ENCODE measurements at regions not wholly inside any gene's neighbourhood (a gene's known extent, or its start where the extent isn't known, plus 50 kb on each side); places are given as distances from the start of the nearest gene placed in this dataset.

- no peaks in the 10 kb centered on the region for H3K9me2 ChIP-seq (ENCODE audit: insufficient read depth, low read length)
- no peaks in the 10 kb centered on the region for H3F3A ChIP-seq (ENCODE audit: insufficient read depth, low read length, poor library complexity, severe bottlenecking)
- TF ChIP-seq MXI1 (conservative IDR thresholded peaks at IDR 0.05; ENCODE audit: poor library complexity, severe bottlenecking) (no peak), EZH2 (IDR thresholded peaks at IDR 0.05; ENCODE audit: borderline replicate concordance, insufficient read depth, low read length, poor library complexity, severe bottlenecking) (no peak), TAF1 (IDR thresholded peaks at IDR 0.05; ENCODE audit: low read depth) (no peak)
- TF ChIP-seq, protein P1, sequence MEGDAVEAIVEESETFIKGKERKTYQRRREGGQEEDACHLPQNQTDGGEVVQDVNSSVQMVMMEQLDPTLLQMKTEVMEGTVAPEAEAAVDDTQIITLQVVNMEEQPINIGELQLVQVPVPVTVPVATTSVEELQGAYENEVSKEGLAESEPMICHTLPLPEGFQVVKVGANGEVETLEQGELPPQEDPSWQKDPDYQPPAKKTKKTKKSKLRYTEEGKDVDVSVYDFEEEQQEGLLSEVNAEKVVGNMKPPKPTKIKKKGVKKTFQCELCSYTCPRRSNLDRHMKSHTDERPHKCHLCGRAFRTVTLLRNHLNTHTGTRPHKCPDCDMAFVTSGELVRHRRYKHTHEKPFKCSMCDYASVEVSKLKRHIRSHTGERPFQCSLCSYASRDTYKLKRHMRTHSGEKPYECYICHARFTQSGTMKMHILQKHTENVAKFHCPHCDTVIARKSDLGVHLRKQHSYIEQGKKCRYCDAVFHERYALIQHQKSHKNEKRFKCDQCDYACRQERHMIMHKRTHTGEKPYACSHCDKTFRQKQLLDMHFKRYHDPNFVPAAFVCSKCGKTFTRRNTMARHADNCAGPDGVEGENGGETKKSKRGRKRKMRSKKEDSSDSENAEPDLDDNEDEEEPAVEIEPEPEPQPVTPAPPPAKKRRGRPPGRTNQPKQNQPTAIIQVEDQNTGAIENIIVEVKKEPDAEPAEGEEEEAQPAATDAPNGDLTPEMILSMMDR (IDR thresholded peaks at IDR 0.05; ENCODE audit: poor library complexity, severe bottlenecking): no peak
- H3K36me3 ChIP-seq (ENCODE audit: insufficient read depth, low read length): no peaks in the 10 kb centered on the region
- no peak overlapping the region for H3K9ac ChIP-seq (ENCODE audit: low read length)
- H3K4me3 ChIP-seq (ENCODE audit: low read length): no peak overlapping the region
- H4K20me1 ChIP-seq (ENCODE audit: insufficient read depth): no peaks in the 10 kb centered on the region
- no peak overlapping the region for H3K4me2 ChIP-seq (ENCODE audit: low read length)
- no peak overlapping the region for H3K27ac ChIP-seq (ENCODE audit: low read length)
- H3K79me2 ChIP-seq (replicated peaks; ENCODE audit: insufficient read depth, low read length): no peaks in the 10 kb centered on the region
- no peak overlapping the region for H2AFZ ChIP-seq (ENCODE audit: low read depth, low read length)
- H3K27me3 ChIP-seq (ENCODE audit: insufficient read depth, low read depth, low read length): no peaks in the 10 kb centered on the region
- H3K9me3 ChIP-seq (ENCODE audit: low read length): no peaks in the 10 kb centered on the region
Measured at GRCh38 chr7:3153118-3153517, 109.5 kb upstream of the CARD11 start.

- no peak overlapping the region for H3K4me2 ChIP-seq (ENCODE audit: low read length)
- TF ChIP-seq REST (IDR thresholded peaks at IDR 0.05; ENCODE audit: borderline replicate concordance) (no peak), EZH2 (IDR thresholded peaks at IDR 0.05; ENCODE audit: borderline replicate concordance, insufficient read depth, low read length, poor library complexity, severe bottlenecking) (no peak), POLR2AphosphoS5 (IDR thresholded peaks at IDR 0.05) (no peak)
- no peak overlapping the region for H2AFZ ChIP-seq (ENCODE audit: low read depth, low read length)
- no peak overlapping the region for H3K9ac ChIP-seq (ENCODE audit: low read length)
- H3K9me2 ChIP-seq (ENCODE audit: insufficient read depth, low read length): no peaks in the 10 kb centered on the region
- no peaks in the 10 kb centered on the region for H3K79me2 ChIP-seq (replicated peaks; ENCODE audit: insufficient read depth, low read length)
- no peaks in the 10 kb centered on the region for H3K27me3 ChIP-seq (ENCODE audit: insufficient read depth, low read depth, low read length)
- no peaks in the 10 kb centered on the region for H3K9me3 ChIP-seq (ENCODE audit: low read length)
- no peak overlapping the region for H3K27ac ChIP-seq (ENCODE audit: low read length)
- no peaks in the 10 kb centered on the region for H3F3A ChIP-seq (ENCODE audit: insufficient read depth, low read length, poor library complexity, severe bottlenecking)
- no peaks in the 10 kb centered on the region for H3K36me3 ChIP-seq (ENCODE audit: insufficient read depth, low read length)
- no peak overlapping the region for H3K4me3 ChIP-seq (ENCODE audit: low read length)
- H4K20me1 ChIP-seq (ENCODE audit: insufficient read depth): no peaks in the 10 kb centered on the region
Measured at GRCh38 chr7:3154317-3154716, 110.7 kb upstream of the CARD11 start.

DNA sequence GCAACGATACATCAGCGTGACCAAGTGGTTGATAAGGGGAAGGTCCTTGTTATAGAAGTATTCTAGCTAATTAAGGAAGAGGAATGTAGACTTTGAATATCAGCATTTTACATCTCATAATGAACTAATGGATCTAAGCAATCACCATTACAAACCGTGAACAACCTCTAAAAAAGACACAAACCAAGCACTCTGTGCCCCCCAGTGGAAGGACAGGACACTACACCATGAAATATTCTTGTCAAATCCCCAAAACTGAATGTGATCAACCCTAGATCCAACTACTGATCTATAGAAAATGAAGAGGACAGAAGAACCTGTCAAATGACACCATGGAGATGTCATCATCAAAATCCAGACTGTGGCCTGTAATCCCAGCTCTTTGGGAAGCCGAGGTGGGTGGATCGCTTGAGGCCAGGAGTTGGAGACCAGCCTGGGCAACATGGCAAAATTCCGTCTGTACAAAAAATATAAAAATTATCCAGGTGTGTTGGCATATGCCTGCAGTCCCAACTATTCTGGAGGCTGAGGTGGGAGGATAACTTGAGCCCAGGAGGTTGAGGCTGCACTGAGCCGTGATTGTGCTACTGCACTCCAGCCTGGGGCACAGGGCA, 111.3 kb upstream of the CARD11 start:
- H3K9me2 ChIP-seq (ENCODE audit: insufficient read depth, low read length): no peaks in the 10 kb centered on the region
- H3K79me2 ChIP-seq (replicated peaks; ENCODE audit: insufficient read depth, low read length): no peaks in the 10 kb centered on the region
- H4K20me1 ChIP-seq (ENCODE audit: insufficient read depth): no peaks in the 10 kb centered on the region
- H3K27ac ChIP-seq (ENCODE audit: low read length): no peak overlapping the region
- H3K9ac ChIP-seq (ENCODE audit: low read length): no peak overlapping the region
- no peak overlapping the region for H3K4me3 ChIP-seq (ENCODE audit: low read length)
- no peaks in the 10 kb centered on the region for H3K9me3 ChIP-seq (ENCODE audit: low read length)
- no peak overlapping the region for H2AFZ ChIP-seq (ENCODE audit: low read depth, low read length)
- no peaks in the 10 kb centered on the region for H3K36me3 ChIP-seq (ENCODE audit: insufficient read depth, low read length)
- TF ChIP-seq RAD21 (conservative IDR thresholded peaks at IDR 0.05) (peak; percentile 32), REST (IDR thresholded peaks at IDR 0.05; ENCODE audit: borderline replicate concordance) (no peak), POLR2AphosphoS5 (IDR thresholded peaks at IDR 0.05) (no peak), EZH2 (IDR thresholded peaks at IDR 0.05; ENCODE audit: borderline replicate concordance, insufficient read depth, low read length, poor library complexity, severe bottlenecking) (no peak), SMC3 (conservative IDR thresholded peaks at IDR 0.05; ENCODE audit: poor library complexity) (peak; percentile 38), MXI1 (conservative IDR thresholded peaks at IDR 0.05; ENCODE audit: poor library complexity, severe bottlenecking) (no peak), TAF1 (IDR thresholded peaks at IDR 0.05; ENCODE audit: low read depth) (no peak), EP300 (conservative IDR thresholded peaks at IDR 0.05; ENCODE audit: poor library complexity, severe bottlenecking) (no peak)
- TF ChIP-seq, protein P1 (IDR thresholded peaks at IDR 0.05; ENCODE audit: poor library complexity, severe bottlenecking): peak; percentile 38
- H3K4me2 ChIP-seq (ENCODE audit: low read length): no peak overlapping the region
- H3K27me3 ChIP-seq (ENCODE audit: insufficient read depth, low read depth, low read length): no peaks in the 10 kb centered on the region
- no peaks in the 10 kb centered on the region for H3F3A ChIP-seq (ENCODE audit: insufficient read depth, low read length, poor library complexity, severe bottlenecking)

All from neural cell (in vitro differentiated cells).